Hepatocyte (in vitro differentiated cells): ENCODE measurements at regions not wholly inside any gene's neighbourhood (a gene's known extent, or its start where the extent isn't known, plus 50 kb on each side); places are given as distances from the start of the nearest gene placed in this dataset.

ENCODE experiments used
- DNase-seq: peaks from one replicate; pipeline ENCODE4 v3.0.0-alpha.2; 2016; ENCODE audit warnings: low spot score
- H2AFZ ChIP-seq: fragments of 200-600 bp; sonication (generic); 2 replicates; pipeline ENCODE4 v1.6.0; 2016; ENCODE audit warnings: antibody characterized with exemption, mild to moderate bottlenecking
- H3K27ac ChIP-seq: fragments of 200-600 bp; sonication (generic); 2 replicates; pipeline ENCODE4 v1.5.1; 2016; ENCODE audit warnings: mild to moderate bottlenecking
- H3K27me3 ChIP-seq: fragments of 200-600 bp; sonication (generic); 2 replicates; pipeline ENCODE4 v1.6.1; 2016
- H3K36me3 ChIP-seq: fragments of 200-600 bp; sonication (generic); replicated peaks from 2 replicates; pipeline ENCODE4 v1.5.1; 2016; ENCODE audit warnings: low read depth; ENCODE audit not compliant: insufficient read depth
- H3K4me1 ChIP-seq: fragments of 200-600 bp; sonication (generic); 2 replicates; pipeline ENCODE4 v1.5.1; 2016; ENCODE audit warnings: mild to moderate bottlenecking, moderate library complexity; ENCODE audit not compliant: insufficient read depth
- H3K4me2 ChIP-seq: fragments of 200-600 bp; sonication (generic); 2 replicates; pipeline ENCODE4 v1.6.0; 2016
- H3K4me3 ChIP-seq: fragments of 200-600 bp; sonication (generic); 2 replicates; pipeline ENCODE4 v1.5.1; 2016; ENCODE audit warnings: mild to moderate bottlenecking
- H3K79me2 ChIP-seq: fragments of 200-600 bp; sonication (generic); 2 replicates; pipeline ENCODE4 v1.6.0; 2017; ENCODE audit warnings: mild to moderate bottlenecking
- H3K9me2 ChIP-seq: fragments of 200-600 bp; sonication (generic); replicated peaks from 2 replicates; pipeline ENCODE4 v1.6.0; 2017; ENCODE audit warnings: mild to moderate bottlenecking; ENCODE audit not compliant: insufficient read depth
- H3K9me3 ChIP-seq: fragments of 200-600 bp; sonication (generic); 2 replicates; pipeline ENCODE4 v1.5.1; 2016; ENCODE audit warnings: low read depth, mild to moderate bottlenecking
- H4K20me1 ChIP-seq: fragments of 200-600 bp; sonication (generic); 2 replicates; pipeline ENCODE4 v1.6.0; 2016; ENCODE audit warnings: mild to moderate bottlenecking; ENCODE audit not compliant: insufficient read depth, poor library complexity, severe bottlenecking
- CTCF ChIP-seq: fragments of 200-600 bp; sonication (generic); IDR thresholded peaks from 2 replicates; pipeline ENCODE4 v1.5.1; 2016; ENCODE audit warnings: antibody characterized with exemption, mild to moderate bottlenecking; ENCODE audit not compliant: poor library complexity
- EZH2 ChIP-seq: fragments of 200-600 bp; sonication (generic); IDR thresholded peaks from 2 replicates; pipeline ENCODE4 v1.6.1; 2016; ENCODE audit warnings: antibody characterized with exemption, mild to moderate bottlenecking, borderline replicate concordance
- EZH2phosphoT487 ChIP-seq: fragments of 200-600 bp; sonication (generic); IDR thresholded peaks from one replicate; pipeline ENCODE4 v1.6.1; 2018; ENCODE audit warnings: antibody characterized with exemption, mild to moderate bottlenecking, low read depth, moderate library complexity; ENCODE audit not compliant: unreplicated experiment, severe bottlenecking
- WGBS: methylation state at CpG from one replicate; pipeline ENCODE4 v1.1.6; 2016; ENCODE audit warnings: low lambda C conversion rate; ENCODE audit errors: missing lambda C conversion rate; 5-methylcytosine and 5-hydroxymethylcytosine counted together

DNA sequence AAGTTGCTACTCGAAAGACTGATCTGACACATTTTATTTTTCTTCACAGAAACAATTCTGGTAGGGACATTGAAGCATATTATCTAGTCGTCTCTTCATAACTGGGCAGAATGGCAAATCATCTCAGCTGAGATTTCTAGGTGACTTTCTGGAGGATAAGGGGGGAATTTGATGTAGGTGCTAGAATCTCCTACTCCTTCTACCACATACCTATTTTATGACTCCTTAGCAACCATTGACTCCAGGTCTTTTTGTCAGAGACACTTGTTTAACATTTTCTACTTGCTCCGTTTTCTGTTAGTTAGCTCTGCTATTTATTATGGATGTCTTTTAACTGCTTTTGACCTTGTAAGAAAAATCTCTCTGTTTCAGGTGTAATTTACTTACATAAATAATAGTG, 380.9 kb upstream of the SEMA3C start:
- Histone ChIP-seq H3K4me3 (no peak overlapping the region), H3K4me1 (peaks cover 18% of the 10 kb centered on the region), H2AFZ (no peak overlapping the region), H3K9me2 (no peaks in the 10 kb centered on the region), H3K79me2 (no peaks in the 10 kb centered on the region), H3K27me3 (no peaks in the 10 kb centered on the region), H4K20me1 (no peaks in the 10 kb centered on the region), H3K27ac (peak overlapping the region; percentile 1), H3K36me3 (no peaks in the 10 kb centered on the region), H3K9me3 (no peaks in the 10 kb centered on the region), H3K4me2 (peak overlapping the region; percentile 27)
- DNase-seq: no peak
- 72% methylated on average over 3 of the region's 3 CpGs for WGBS
- TF ChIP-seq EZH2phosphoT487 (no peak), CTCF (no peak), EZH2 (no peak)

GRCh38 chr7:81298951-81299666, 380.3 kb upstream of the SEMA3C start:
- no peak overlapping the region for H2AFZ ChIP-seq
- TF ChIP-seq CTCF: no peak
- no peak for TF ChIP-seq EZH2phosphoT487
- TF ChIP-seq EZH2: no peak
- H3K27ac ChIP-seq: peak overlapping the region; percentile 16
- H3K79me2 ChIP-seq: no peaks in the 10 kb centered on the region
- no peaks in the 10 kb centered on the region for H3K9me3 ChIP-seq
- H3K9me2 ChIP-seq: no peaks in the 10 kb centered on the region
- H3K4me3 ChIP-seq: no peak overlapping the region
- H3K4me2 ChIP-seq: peak overlapping the region; percentile 27
- DNase-seq: peak; percentile 53
- H3K36me3 ChIP-seq: no peaks in the 10 kb centered on the region
- H3K27me3 ChIP-seq: no peaks in the 10 kb centered on the region
- 32% methylated on average over 5 of the region's 5 CpGs for WGBS
- H4K20me1 ChIP-seq: no peaks in the 10 kb centered on the region
- H3K4me1 ChIP-seq: peaks cover 18% of the 10 kb centered on the region

- Histone ChIP-seq H3K4me3 (no peak overlapping the region), H3K9me3 (no peaks in the 10 kb centered on the region), H3K27me3 (no peaks in the 10 kb centered on the region), H3K27ac (peak overlapping the region; percentile 26), H3K79me2 (no peaks in the 10 kb centered on the region), H3K36me3 (no peaks in the 10 kb centered on the region), H3K9me2 (no peaks in the 10 kb centered on the region), H4K20me1 (no peaks in the 10 kb centered on the region), H2AFZ (no peak overlapping the region), H3K4me2 (no peak overlapping the region), H3K4me1 (peaks cover 18% of the 10 kb centered on the region)
- no peak for TF ChIP-seq EZH2phosphoT487
- no peak for TF ChIP-seq EZH2
- TF ChIP-seq CTCF: no peak
- DNase-seq: no peak
- WGBS: 43% methylated on average over 2 of the region's 2 CpGs
Observed at GRCh38 chr7:81297317-81297716, 378.5 kb upstream of the SEMA3C start.
